Activated naive CD8-positive, alpha-beta T cell treated with anti-CD3 and anti-CD28 coated beads, Interleukin-2, amount 10 ng/mL, durations not matched to agents 7 days and 5 days (primary cell): ENCODE measurements at regions not wholly inside any gene's neighbourhood (a gene's known extent, or its start where the extent isn't known, plus 50 kb on each side); places are given as distances from the start of the nearest gene placed in this dataset.

ENCODE experiments used
- ATAC-seq: fragments of 150-1000 bp; cut with Tn5 transposase; one replicate; pipeline ENCODE4 v1.10.0; 2021; ENCODE audit warnings: low read depth, moderate library complexity
- POLR2A ChIA-PET: fragments of 350-600 bp; sonication (Branson Sonifier 250); formaldehyde crosslinking; loops from one replicate; lab custom pipeline; 2021; ENCODE audit warnings: antibody characterized with exemption; lab: Charles Lee
- DNase-seq: peaks from one replicate; pipeline ENCODE4 v3.0.0; 2021
- H3K27ac Mint-ChIP-seq: one replicate; pipeline ENCODE4 v1.8.0; 2022; ENCODE audit warnings: mild to moderate bottlenecking, mixed read lengths
- H3K27me3 Mint-ChIP-seq: one replicate; pipeline ENCODE4 v1.8.0; 2022; ENCODE audit warnings: mild to moderate bottlenecking, moderate library complexity, mixed read lengths
- H3K36me3 Mint-ChIP-seq: one replicate; pipeline ENCODE4 v1.8.0; 2021; ENCODE audit warnings: mild to moderate bottlenecking, mixed read lengths
- H3K4me1 Mint-ChIP-seq: one replicate; pipeline ENCODE4 v1.8.0; 2021; ENCODE audit warnings: mixed read lengths
- H3K4me3 Mint-ChIP-seq: one replicate; pipeline ENCODE4 v1.8.0; 2022; ENCODE audit warnings: mild to moderate bottlenecking, moderate library complexity, mixed read lengths
- H3K9me3 Mint-ChIP-seq: one replicate; pipeline ENCODE4 v1.8.0; 2021; ENCODE audit warnings: mixed read lengths

DNA sequence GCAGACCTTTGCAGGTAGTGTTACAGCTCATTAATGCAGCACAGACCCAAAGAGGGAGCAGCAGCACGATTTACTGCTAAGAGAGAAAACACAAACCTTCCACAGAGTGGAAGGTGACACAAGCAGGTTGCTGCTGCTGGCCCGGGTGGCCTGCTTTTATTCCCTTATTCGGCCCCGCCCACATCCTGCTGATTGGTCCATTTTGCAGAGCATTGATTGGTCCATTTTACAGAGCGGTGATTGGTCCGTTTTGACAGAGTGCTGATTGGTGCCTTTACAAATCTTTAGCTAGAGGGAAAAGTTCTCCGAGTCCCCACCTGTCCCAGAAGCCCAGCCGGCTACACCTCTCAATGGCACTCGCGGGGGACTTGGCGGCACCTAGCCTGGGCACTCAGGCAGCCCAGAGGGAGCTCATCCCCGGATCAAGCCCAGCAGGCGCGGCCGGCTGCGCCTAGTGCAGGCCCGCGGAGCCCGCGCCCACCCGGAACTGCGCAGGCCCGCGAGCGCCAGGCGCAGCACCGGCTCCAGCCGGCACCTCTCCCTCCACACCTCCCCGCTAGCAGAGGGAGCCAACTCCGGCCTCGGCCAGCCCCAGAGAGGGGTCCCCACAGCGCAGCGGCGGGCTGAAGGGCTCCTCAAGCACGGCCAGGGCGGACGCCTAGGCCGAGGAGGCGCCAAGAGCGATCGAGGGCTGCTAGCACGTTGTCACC is 825.6 kb upstream of the HS6ST1 start:
- Mint-ChIP-seq H3K27me3 (no peaks in the 10 kb centered on the region), H3K9me3 (no peaks in the 10 kb centered on the region), H3K36me3 (no peaks in the 10 kb centered on the region), H3K4me1 (no peaks in the 10 kb centered on the region), H3K4me3 (no peak overlapping the region), H3K27ac (no peak overlapping the region)
- ATAC-seq, result no peak
- POLR2A ChIA-PET, result no interaction called here
- DNase-seq, result no peak

DNA sequence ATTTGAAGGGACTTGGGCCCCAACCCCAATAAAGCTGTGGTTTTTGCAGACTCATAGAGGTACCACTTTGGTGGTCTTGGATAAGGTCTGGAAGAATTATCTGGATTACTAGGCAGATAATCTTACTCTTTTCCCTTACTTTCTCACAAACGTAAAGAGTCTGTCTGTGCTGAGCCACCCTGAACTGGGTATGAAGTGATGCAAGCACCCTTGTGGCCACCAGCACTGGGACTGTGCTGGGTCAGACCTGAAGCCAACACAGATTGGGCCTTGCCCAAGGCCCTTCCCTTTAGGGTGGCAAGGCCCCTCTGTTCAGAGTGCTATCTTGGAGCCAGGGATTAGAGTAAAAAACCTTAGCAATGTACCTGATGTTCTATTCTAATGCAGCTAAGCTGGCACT is 827.0 kb upstream of the RAB6C start:
- peaks cover 2% of the 10 kb centered on the region for H3K9me3 Mint-ChIP-seq
- H3K4me1 Mint-ChIP-seq, result no peaks in the 10 kb centered on the region
- POLR2A ChIA-PET, result no interaction called here
- no peak for DNase-seq
- peaks cover 5% of the 10 kb centered on the region for H3K27me3 Mint-ChIP-seq
- H3K36me3 Mint-ChIP-seq, result no peaks in the 10 kb centered on the region
- ATAC-seq, result no peak
- H3K27ac Mint-ChIP-seq, result no peak overlapping the region
- H3K4me3 Mint-ChIP-seq, result no peak overlapping the region

DNA sequence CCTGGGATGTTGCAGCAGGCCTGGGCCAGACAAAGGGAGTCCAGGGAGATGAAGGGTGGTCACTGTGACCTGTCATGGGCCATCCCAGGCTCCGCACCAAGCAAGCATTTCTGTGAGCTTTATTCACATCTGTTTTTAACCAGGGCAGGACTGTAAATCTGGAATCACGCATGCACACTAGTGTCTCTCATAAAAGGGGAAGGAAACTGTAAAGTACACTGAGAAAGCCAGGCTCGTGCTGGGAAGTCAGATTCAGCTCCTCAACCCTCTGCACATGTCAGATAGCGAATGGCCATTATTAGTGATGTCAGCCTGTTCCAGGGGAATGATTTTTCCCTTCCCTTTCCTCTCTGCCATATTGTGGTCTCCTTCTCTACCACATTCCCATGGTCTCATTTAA is 818.6 kb upstream of the RAB6C start:
- H3K27me3 Mint-ChIP-seq, result peaks cover 4% of the 10 kb centered on the region
- H3K9me3 Mint-ChIP-seq, result no peaks in the 10 kb centered on the region
- ATAC-seq (no peak), DNase-seq (no peak)
- no peaks in the 10 kb centered on the region for H3K4me1 Mint-ChIP-seq
- H3K4me3 Mint-ChIP-seq, result no peak overlapping the region
- no peak overlapping the region for H3K27ac Mint-ChIP-seq
- POLR2A ChIA-PET, result no interaction called here
- no peaks in the 10 kb centered on the region for H3K36me3 Mint-ChIP-seq

DNA sequence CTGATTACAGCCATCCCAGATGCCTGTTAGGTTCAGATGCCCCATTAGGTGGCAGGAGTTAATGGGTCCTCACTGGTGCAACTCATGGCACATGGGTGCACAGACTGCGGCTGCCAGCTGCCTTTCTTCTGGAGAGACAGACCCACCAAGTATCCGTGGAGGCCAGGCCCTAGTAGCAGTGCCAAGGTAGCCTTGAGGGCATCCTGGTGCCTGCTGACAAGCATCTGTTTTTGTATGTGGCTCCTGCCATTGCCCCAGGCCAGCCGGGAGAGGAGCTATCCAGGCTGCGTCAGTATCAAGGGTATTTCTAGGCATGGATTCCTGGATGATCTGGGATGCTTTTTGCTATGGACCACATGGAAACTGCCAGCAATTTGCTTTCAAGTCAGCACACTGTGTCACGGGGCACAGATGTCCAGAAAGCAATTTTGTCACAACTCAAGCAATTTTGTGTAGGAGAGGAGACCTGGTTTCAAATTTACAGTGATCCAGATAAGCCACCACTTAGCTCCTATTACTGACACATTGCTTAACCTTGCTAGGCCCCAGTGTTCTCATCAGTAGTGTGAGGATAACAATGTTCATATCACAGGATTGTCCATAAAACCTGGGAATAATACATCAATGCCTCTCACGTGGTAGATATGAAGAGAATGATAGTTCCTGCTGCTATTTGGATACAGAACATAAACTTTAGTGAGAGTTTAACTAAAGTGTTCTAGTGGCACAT is 815.1 kb upstream of the RAB6C start:
- DNase-seq (no peak), ATAC-seq (no peak)
- H3K27me3 Mint-ChIP-seq, result peaks cover 4% of the 10 kb centered on the region
- H3K9me3 Mint-ChIP-seq, result no peaks in the 10 kb centered on the region
- no peaks in the 10 kb centered on the region for H3K4me1 Mint-ChIP-seq
- no peak overlapping the region for H3K4me3 Mint-ChIP-seq
- no peak overlapping the region for H3K27ac Mint-ChIP-seq
- POLR2A ChIA-PET, result no interaction called here
- H3K36me3 Mint-ChIP-seq, result no peaks in the 10 kb centered on the region

DNA sequence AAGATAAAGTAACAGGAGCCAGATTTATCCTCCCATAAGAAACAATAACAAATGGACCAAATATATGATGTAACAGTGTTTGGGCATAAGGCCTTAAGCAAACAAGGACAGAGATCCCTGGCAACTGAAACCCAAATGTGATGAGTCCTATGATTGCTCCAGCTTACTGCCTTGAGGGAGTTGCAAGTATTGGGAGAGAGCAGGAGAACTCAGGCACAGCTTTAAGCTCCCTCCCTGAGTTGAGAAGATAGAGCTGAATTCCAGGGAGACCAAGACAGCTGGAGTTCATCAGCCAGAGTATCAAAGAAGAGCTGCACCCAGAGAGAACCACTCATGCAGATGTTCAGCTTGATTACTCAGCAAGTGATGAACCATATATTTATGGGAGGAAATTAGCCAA is 814.5 kb upstream of the RAB6C start:
- H3K4me1 Mint-ChIP-seq, result no peaks in the 10 kb centered on the region
- DNase-seq (no peak), ATAC-seq (no peak)
- H3K4me3 Mint-ChIP-seq, result no peak overlapping the region
- H3K9me3 Mint-ChIP-seq, result no peaks in the 10 kb centered on the region
- no peaks in the 10 kb centered on the region for H3K36me3 Mint-ChIP-seq
- POLR2A ChIA-PET, result no interaction called here
- peaks cover 4% of the 10 kb centered on the region for H3K27me3 Mint-ChIP-seq
- H3K27ac Mint-ChIP-seq, result no peak overlapping the region

DNA sequence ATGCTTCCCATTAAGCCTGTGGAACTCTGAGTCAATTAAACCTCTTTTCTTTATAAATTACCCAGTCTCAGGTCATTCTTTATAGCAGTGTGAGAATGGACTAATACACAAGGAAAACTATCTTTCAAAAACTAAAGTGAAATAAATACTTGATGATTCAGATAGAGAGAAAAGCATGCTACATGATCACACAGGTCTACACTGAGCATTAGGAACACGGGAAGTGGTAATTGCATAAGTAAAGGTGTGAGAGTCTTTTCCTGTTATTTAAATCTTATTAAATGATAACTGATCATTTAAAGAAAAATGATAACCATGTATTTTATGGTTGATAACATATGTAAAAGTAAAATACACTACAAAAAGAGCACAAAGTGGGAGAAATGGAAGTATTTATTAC is 812.0 kb upstream of the RAB6C start:
- no peak overlapping the region for H3K4me3 Mint-ChIP-seq
- H3K27me3 Mint-ChIP-seq, result peaks cover 5% of the 10 kb centered on the region
- no peak overlapping the region for H3K27ac Mint-ChIP-seq
- POLR2A ChIA-PET, result no interaction called here
- H3K36me3 Mint-ChIP-seq, result no peaks in the 10 kb centered on the region
- DNase-seq (no peak), ATAC-seq (no peak)
- no peaks in the 10 kb centered on the region for H3K4me1 Mint-ChIP-seq
- no peaks in the 10 kb centered on the region for H3K9me3 Mint-ChIP-seq

DNA sequence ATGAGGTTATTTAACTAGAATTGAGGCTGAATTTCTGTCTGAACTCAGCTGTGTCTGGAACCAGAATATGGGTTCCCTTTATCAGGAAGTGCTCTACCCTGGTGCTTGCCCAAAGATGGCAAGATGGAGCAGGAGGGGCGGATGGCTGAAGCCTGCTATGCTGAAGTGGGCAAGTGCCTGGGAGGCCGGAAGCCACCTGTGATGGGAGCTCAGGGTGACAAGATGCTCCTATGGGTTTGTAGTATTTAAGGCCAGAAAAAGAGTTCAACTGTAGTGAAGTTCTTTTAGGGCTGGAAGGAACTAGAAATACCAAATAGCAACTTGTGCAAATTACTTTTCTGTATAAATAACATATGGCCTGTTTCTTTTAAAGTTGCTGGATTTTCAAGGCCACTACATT is 808.9 kb upstream of the RAB6C start:
- no peaks in the 10 kb centered on the region for H3K36me3 Mint-ChIP-seq
- no peak overlapping the region for H3K27ac Mint-ChIP-seq
- POLR2A ChIA-PET, result interaction anchor here (0.5 kb wide), 1 partner anchor 862 kb away, joined by 4 read pairs; no protein-coding TSS in a partner anchor
- H3K27me3 Mint-ChIP-seq, result peaks cover 7% of the 10 kb centered on the region
- ATAC-seq (no peak), DNase-seq (no peak)
- no peak overlapping the region for H3K4me3 Mint-ChIP-seq
- no peaks in the 10 kb centered on the region for H3K9me3 Mint-ChIP-seq
- no peaks in the 10 kb centered on the region for H3K4me1 Mint-ChIP-seq

DNA sequence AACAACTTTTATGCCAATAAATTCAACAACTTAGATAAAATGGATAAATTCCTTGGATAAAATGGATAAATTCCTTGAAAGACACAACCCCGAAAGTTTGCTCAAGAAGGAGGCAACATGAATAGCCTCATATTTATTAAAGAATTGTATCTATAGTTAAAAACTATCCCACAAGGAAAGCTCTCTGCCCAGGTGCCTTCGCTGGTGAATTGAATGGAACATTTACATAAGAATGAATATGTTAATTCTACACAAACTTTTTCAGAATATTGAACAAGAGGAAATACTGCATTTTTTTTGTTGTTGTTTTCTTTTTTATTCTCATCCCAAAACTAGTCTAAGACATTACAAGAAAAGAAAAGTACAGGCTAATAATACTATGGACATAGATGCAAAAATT is 805.3 kb upstream of the RAB6C start:
- DNase-seq (no peak), ATAC-seq (no peak)
- Mint-ChIP-seq H3K27ac (no peak overlapping the region), H3K27me3 (peaks cover 8% of the 10 kb centered on the region), H3K4me1 (no peaks in the 10 kb centered on the region), H3K4me3 (no peak overlapping the region), H3K36me3 (no peaks in the 10 kb centered on the region), H3K9me3 (no peaks in the 10 kb centered on the region)
- POLR2A ChIA-PET, result no interaction called here

DNA sequence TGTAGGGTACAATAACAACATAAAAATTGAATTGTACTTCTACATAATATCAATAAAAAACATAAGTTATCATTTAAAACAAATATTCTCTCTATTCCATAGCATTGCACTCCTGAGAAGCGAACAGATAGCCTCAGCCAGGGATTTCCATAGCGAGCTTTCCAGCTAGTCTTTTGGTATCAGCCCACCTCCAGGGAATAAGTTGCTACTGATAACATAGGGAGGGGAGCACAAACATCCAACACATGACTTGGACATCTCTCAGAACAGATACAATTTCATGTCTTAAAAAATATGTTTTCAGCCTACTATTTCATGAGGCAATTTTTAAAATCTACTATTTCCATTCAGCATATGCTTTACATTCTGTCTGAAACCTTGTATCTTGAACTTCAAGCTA is 804.4 kb upstream of the RAB6C start:
- H3K27ac Mint-ChIP-seq, result no peak overlapping the region
- no peaks in the 10 kb centered on the region for H3K4me1 Mint-ChIP-seq
- no peaks in the 10 kb centered on the region for H3K36me3 Mint-ChIP-seq
- ATAC-seq (no peak), DNase-seq (no peak)
- POLR2A ChIA-PET, result no interaction called here
- H3K9me3 Mint-ChIP-seq, result no peaks in the 10 kb centered on the region
- H3K27me3 Mint-ChIP-seq, result peaks cover 8% of the 10 kb centered on the region
- no peak overlapping the region for H3K4me3 Mint-ChIP-seq

DNA sequence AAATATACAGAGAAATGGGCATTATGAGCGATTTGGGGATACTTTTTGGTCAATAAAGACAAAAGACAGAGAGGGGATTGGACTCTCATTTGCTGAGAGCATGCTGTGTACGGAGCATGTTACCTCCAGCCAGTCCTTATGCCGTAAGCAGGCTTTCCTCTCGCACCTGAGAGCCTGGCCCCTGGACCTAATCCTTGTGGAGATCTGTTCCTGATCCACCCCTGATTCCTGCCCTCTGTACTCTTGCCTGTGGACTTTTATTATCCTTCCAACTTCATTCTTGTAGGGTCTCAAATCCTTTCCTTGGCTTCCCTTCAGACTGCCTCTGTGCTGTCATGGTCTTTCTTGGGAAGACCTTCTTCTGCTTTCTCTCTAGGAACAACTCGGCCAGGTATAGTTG is 803.1 kb upstream of the RAB6C start:
- DNase-seq (no peak), ATAC-seq (no peak)
- H3K4me3 Mint-ChIP-seq, result no peak overlapping the region
- H3K4me1 Mint-ChIP-seq, result no peaks in the 10 kb centered on the region
- no peaks in the 10 kb centered on the region for H3K9me3 Mint-ChIP-seq
- no peaks in the 10 kb centered on the region for H3K36me3 Mint-ChIP-seq
- H3K27ac Mint-ChIP-seq, result no peak overlapping the region
- POLR2A ChIA-PET, result no interaction called here
- peaks cover 8% of the 10 kb centered on the region for H3K27me3 Mint-ChIP-seq

DNA sequence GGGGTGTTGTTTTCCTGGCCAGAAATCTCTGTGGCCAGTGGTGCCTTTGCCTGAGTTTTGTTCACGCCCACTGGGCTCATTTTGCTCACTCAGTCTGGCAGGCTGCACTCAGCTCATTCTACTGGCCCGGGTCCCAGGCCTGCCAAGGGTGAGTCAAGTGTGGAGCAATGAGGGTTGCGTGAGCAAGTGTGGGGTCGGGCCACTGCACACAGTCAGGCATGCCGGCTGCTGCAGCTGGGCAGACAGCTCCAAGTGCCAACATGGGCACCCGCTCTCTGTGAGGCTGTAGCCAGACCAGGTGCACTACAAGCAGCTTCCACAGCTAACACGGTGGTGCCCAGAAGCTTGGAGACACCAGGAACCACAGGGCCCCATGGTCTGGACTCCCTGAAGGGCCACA is 801.1 kb upstream of the RAB6C start:
- no peaks in the 10 kb centered on the region for H3K9me3 Mint-ChIP-seq
- peaks cover 11% of the 10 kb centered on the region for H3K27me3 Mint-ChIP-seq
- H3K27ac Mint-ChIP-seq, result no peak overlapping the region
- POLR2A ChIA-PET, result no interaction called here
- H3K36me3 Mint-ChIP-seq, result no peaks in the 10 kb centered on the region
- ATAC-seq (no peak), DNase-seq (no peak)
- no peaks in the 10 kb centered on the region for H3K4me1 Mint-ChIP-seq
- no peak overlapping the region for H3K4me3 Mint-ChIP-seq

DNA sequence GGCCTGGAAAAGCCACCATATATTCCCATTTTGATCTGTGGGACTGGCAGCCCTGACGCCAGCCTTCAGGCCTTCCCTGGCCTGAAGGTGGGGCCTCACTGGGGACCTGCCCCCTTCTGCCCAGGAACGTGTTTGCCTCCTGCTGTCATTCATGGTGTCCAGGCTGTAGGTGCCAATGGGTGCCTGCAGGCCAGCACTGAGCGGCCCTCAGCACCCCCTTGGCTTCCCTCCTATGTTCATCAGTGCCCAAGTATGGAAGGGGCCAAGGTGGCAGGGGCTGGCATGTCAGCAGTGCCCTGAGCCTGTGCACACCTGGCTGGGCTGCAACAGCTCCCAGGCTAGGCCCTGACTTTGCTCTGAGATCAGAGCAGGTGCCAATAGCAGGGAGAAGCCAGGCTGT is 800.3 kb upstream of the RAB6C start:
- H3K9me3 Mint-ChIP-seq, result no peaks in the 10 kb centered on the region
- ATAC-seq (no peak), DNase-seq (no peak)
- POLR2A ChIA-PET, result no interaction called here
- no peaks in the 10 kb centered on the region for H3K4me1 Mint-ChIP-seq
- H3K27me3 Mint-ChIP-seq, result peaks cover 12% of the 10 kb centered on the region
- no peaks in the 10 kb centered on the region for H3K36me3 Mint-ChIP-seq
- no peak overlapping the region for H3K27ac Mint-ChIP-seq
- H3K4me3 Mint-ChIP-seq, result no peak overlapping the region

DNA sequence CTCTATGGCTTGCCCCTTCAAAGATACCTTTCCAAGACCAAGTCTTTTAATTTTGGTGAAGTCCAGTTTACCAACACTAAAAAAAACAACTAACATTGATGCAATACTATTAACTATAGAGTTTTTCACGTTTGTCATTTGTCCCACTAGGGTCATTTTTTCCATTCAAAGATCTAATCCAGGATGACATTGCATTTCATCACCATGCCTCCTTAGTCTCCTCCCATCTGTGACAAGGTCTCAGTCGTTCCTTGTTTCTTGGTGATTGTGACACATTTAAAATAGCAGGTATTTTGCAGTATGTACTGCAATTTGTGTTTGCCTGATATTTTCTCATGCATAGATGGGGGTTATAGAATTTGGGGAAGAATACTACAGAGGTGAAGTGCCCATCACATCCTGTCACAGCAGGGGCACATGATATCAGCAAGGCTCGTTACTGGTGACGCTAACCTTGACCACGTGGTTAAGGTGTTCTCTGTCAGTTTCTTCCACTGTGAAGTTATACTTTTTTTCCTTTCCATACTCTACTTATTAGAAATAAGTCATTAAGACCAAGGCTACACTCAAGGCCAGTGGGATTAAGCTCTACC is 799.2 kb upstream of the RAB6C start:
- Mint-ChIP-seq H3K4me3 (no peak overlapping the region), H3K4me1 (no peaks in the 10 kb centered on the region), H3K36me3 (no peaks in the 10 kb centered on the region), H3K27me3 (peaks cover 14% of the 10 kb centered on the region), H3K9me3 (no peaks in the 10 kb centered on the region), H3K27ac (no peak overlapping the region)
- no peak for DNase-seq
- POLR2A ChIA-PET, result no interaction called here
- no peak for ATAC-seq

DNA sequence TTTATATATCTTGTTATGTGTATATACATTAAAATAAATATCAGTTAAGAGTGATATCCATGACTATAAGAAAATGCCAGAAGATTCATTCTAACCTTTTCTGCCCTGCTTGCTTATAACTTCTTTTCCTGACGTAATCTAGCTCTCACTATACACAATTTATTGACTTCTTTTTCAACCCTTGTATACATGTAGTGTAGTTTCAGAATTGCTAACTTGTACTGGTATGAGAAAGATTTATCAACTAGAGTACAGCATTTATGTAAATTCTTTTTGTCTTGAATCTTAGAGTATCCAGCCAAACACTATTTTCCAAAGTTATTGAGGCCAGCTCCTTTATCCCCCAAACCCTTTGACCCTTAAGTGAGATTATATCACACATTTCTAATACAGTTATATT is 798.0 kb upstream of the RAB6C start:
- Mint-ChIP-seq H3K27me3 (peaks cover 12% of the 10 kb centered on the region), H3K4me3 (no peak overlapping the region), H3K4me1 (no peaks in the 10 kb centered on the region), H3K36me3 (no peaks in the 10 kb centered on the region), H3K9me3 (no peaks in the 10 kb centered on the region), H3K27ac (no peak overlapping the region)
- no peak for DNase-seq
- no peak for ATAC-seq
- POLR2A ChIA-PET, result no interaction called here
